IMR-90 (cell line): ENCODE measurements at regions not wholly inside any gene's neighbourhood (a gene's known extent, or its start where the extent isn't known, plus 50 kb on each side); places are given as distances from the start of the nearest gene placed in this dataset.

Experiments
- ATAC-seq: fragments of 200-7000 bp; cut with Tn5 transposase; 2 replicates; pipeline ENCODE4 v1.9.1; 2020; ENCODE audit warnings: low read depth, mild to moderate bottlenecking, moderate library complexity
- BruUV-seq: library from RNA; stranded (reverse); fragments of 400-500 nt; replicated peaks from 2 replicates; lab custom pipeline; 2021; lab: Mats Ljungman, UMichigan
- CTCF ChIA-PET: fragments of 300-600 bp; formaldehyde crosslinking; extraction: SDS; loops from one replicate; lab custom pipeline; 2021; ENCODE audit warnings: antibody characterized with exemption; lab: Yijun Ruan, JAX
- POLR2A ChIA-PET: fragments of 300-600 bp; sonication (Branson Sonifier 250); formaldehyde crosslinking; loops from one replicate; lab custom pipeline; 2022; ENCODE audit warnings: antibody characterized with exemption; ENCODE audit not compliant: unreplicated experiment; lab: Charles Lee
- DNase-seq: peaks from one replicate; pipeline ENCODE4 v3.0.0; 2013
- H2AFZ ChIP-seq: replicated peaks from 2 replicates; pipeline ENCODE3; 2013; ENCODE audit warnings: low read length, mild to moderate bottlenecking; ENCODE audit not compliant: poor library complexity
- H2AK5ac ChIP-seq: 2 replicates; pipeline ENCODE4 v1.6.1; 2013; ENCODE audit warnings: low read depth, low read length, inconsistent platforms
- H2AK9ac ChIP-seq: replicated peaks from 2 replicates; pipeline ENCODE3; 2013; ENCODE audit warnings: mild to moderate bottlenecking, low read depth, low read length, moderate library complexity; ENCODE audit not compliant: poor library complexity
- H2BK120ac ChIP-seq: 2 replicates; pipeline ENCODE4 v1.6.1; 2013; ENCODE audit warnings: low read depth, low read length, inconsistent platforms
- H2BK15ac ChIP-seq: 3 replicates; pipeline ENCODE4 v1.6.1; 2013; ENCODE audit warnings: low read depth, low read length, inconsistent platforms
- H2BK20ac ChIP-seq: 2 replicates; pipeline ENCODE4 v1.6.1; 2013; ENCODE audit warnings: low read depth, mild to moderate bottlenecking, inconsistent platforms, low read length, moderate library complexity
- H2BK5ac ChIP-seq: 2 replicates; pipeline ENCODE4 v1.6.1; 2013; ENCODE audit warnings: mild to moderate bottlenecking, low read depth, low read length, inconsistent platforms; ENCODE audit not compliant: poor library complexity, severe bottlenecking
- H3K14ac ChIP-seq: replicated peaks from 2 replicates; pipeline ENCODE4 v1.6.1; 2013; ENCODE audit warnings: low read depth, low read length, inconsistent platforms
- H3K18ac ChIP-seq: 2 replicates; pipeline ENCODE4 v1.6.1; 2013; ENCODE audit warnings: low read depth, low read length, control low read depth
- H3K23ac ChIP-seq: 2 replicates; pipeline ENCODE4 v1.6.1; 2013; ENCODE audit warnings: low read depth, low read length, inconsistent platforms
- H3K27ac ChIP-seq: 2 replicates; pipeline ENCODE4 v1.5.1; 2013; ENCODE audit warnings: mild to moderate bottlenecking, control low read depth, low read length; ENCODE audit not compliant: insufficient read depth
- H3K27me3 ChIP-seq: 2 replicates; pipeline ENCODE4 v1.6.1; 2013; ENCODE audit warnings: low read length; ENCODE audit not compliant: control insufficient read depth, insufficient read depth
- H3K36me3 ChIP-seq: 2 replicates; pipeline ENCODE4 v1.6.1; 2013; ENCODE audit warnings: low read length, mixed read lengths; ENCODE audit not compliant: control insufficient read depth, insufficient read depth
- H3K4ac ChIP-seq: 2 replicates; pipeline ENCODE4 v1.6.1; 2013; ENCODE audit warnings: low read depth, low read length, inconsistent platforms
- H3K4me1 ChIP-seq: 2 replicates; pipeline ENCODE4 v1.6.1; 2013; ENCODE audit warnings: low read length, mixed read lengths; ENCODE audit not compliant: control insufficient read depth, insufficient read depth
- H3K4me2 ChIP-seq: 2 replicates; pipeline ENCODE4 v1.6.1; 2013; ENCODE audit warnings: low read depth, mild to moderate bottlenecking, control low read depth, low read length, moderate library complexity
- H3K4me3 ChIP-seq: 2 replicates; pipeline ENCODE4 v1.5.1; 2013; ENCODE audit warnings: low read depth, mild to moderate bottlenecking, control low read depth, low read length, moderate library complexity; ENCODE audit not compliant: insufficient read depth
- H3K56ac ChIP-seq: 2 replicates; pipeline ENCODE4 v1.6.1; 2013; ENCODE audit warnings: low read length, inconsistent platforms; ENCODE audit not compliant: insufficient read depth; ENCODE audit errors: extremely low read depth
- H3K79me1 ChIP-seq, 2 experiments: 2 replicates each; pipeline ENCODE4 v1.6.1; 2013; ENCODE audit warnings: low read length in 2 of 2, inconsistent platforms in 1 of 2, low read depth in 1 of 2
- H3K9ac ChIP-seq: 2 replicates; pipeline ENCODE4 v1.6.1; 2013; ENCODE audit warnings: low read depth, low read length, control low read depth
- H3K9me1 ChIP-seq: 2 replicates; pipeline ENCODE4 v1.6.1; 2013; ENCODE audit warnings: low read length, inconsistent platforms; ENCODE audit not compliant: insufficient read depth
- H3K9me3 ChIP-seq: 2 replicates; pipeline ENCODE4 v1.6.1; 2013; ENCODE audit warnings: low read length; ENCODE audit not compliant: control insufficient read depth, insufficient read depth
- H4K20me1 ChIP-seq: 2 replicates; pipeline ENCODE4 v1.6.1; 2013; ENCODE audit warnings: low read length, inconsistent platforms; ENCODE audit not compliant: insufficient read depth
- H4K5ac ChIP-seq: 2 replicates; pipeline ENCODE4 v1.6.1; 2013; ENCODE audit warnings: mild to moderate bottlenecking, low read depth, low read length, control low read depth
- H4K8ac ChIP-seq, 2 experiments: 2 replicates each; pipeline ENCODE4 v1.6.1; 2013; ENCODE audit warnings: low read depth in 2 of 2, low read length in 2 of 2, control low read depth in 1 of 2, inconsistent platforms in 1 of 2
- H4K91ac ChIP-seq: 2 replicates; pipeline ENCODE4 v1.6.1; 2013; ENCODE audit warnings: low read depth, low read length, inconsistent platforms; ENCODE audit not compliant: insufficient read depth
- BHLHE40 ChIP-seq: fragments of 150-350 bp; IDR thresholded peaks from 2 replicates; pipeline ENCODE4 v1.6.1; 2016; ENCODE audit warnings: mild to moderate bottlenecking, low read depth, low read length
- CHD1 ChIP-seq: IDR thresholded peaks from 2 replicates; pipeline ENCODE4 v1.6.1; 2012; ENCODE audit warnings: low read depth, low read length, improper control_type of control experiment
- ELK1 ChIP-seq: fragments of 150-350 bp; IDR thresholded peaks from 2 replicates; pipeline ENCODE4 v1.6.1; 2016; ENCODE audit warnings: low read depth, mild to moderate bottlenecking, low read length, moderate library complexity, borderline replicate concordance
- FOS ChIP-seq: fragments of 150-350 bp; IDR thresholded peaks from 2 replicates; pipeline ENCODE4 v1.6.1; 2016; ENCODE audit warnings: low read depth, low read length
- MAFK ChIP-seq: IDR thresholded peaks from 2 replicates; pipeline ENCODE4 v1.6.1; 2012; ENCODE audit warnings: low read depth, low read length, improper control_type of control experiment
- MXI1 ChIP-seq: IDR thresholded peaks from 2 replicates; pipeline ENCODE4 v1.6.1; 2012; ENCODE audit warnings: low read depth, mild to moderate bottlenecking, low read length, moderate library complexity, borderline replicate concordance
- USF2 ChIP-seq: fragments of 150-350 bp; IDR thresholded peaks from 2 replicates; pipeline ENCODE4 v1.6.1; 2017; ENCODE audit warnings: mild to moderate bottlenecking, antibody characterized with exemption, low read length, low read depth
- WGBS, 2 experiments: methylation state at CpG; one replicate each; pipeline versions ENCODE4 v1.1.5 to v1.1.7; 2013; ENCODE audit warnings: missing lambda C conversion rate in 2 of 2; ENCODE audit not compliant: insufficient read length in 1 of 2; ENCODE audit errors: extremely low coverage in 2 of 2; 5-methylcytosine and 5-hydroxymethylcytosine counted together
- dilution Hi-C: fragments of 300-500 bp; cut with HindIII; formaldehyde crosslinking; loops from one replicate; pipeline ENCODE4 v1.14.3; 2018; ENCODE audit warnings: low sequenced_read_pairs; ENCODE audit not compliant: unreplicated experiment
- in situ Hi-C: fragments of 300-500 bp; cut with MboI; formaldehyde crosslinking; loops from 3 replicates; pipeline ENCODE4 v1.14.3; 2019; ENCODE audit warnings: low sequenced_read_pairs, inconsistent platforms, mixed read lengths
- intact Hi-C: fragments of 100-400 bp; cut with micrococcal nuclease; formaldehyde crosslinking; loops from 2 replicates; pipeline ENCODE4 v1.10.0; 2022

GRCh38 chr21:18117176-18117575 lies 127.5 kb upstream of the CHODL start:
- H2BK120ac ChIP-seq = no peak overlapping the region
- H4K91ac ChIP-seq = no peak overlapping the region
- no peak overlapping the region for H3K9ac ChIP-seq
- DNase-seq (no peak), ATAC-seq (no peak)
- TF ChIP-seq BHLHE40 = no peak
- no peak for TF ChIP-seq MAFK
- no peak for TF ChIP-seq MXI1
- TF ChIP-seq ELK1 = no peak
- no peak for TF ChIP-seq USF2
- TF ChIP-seq FOS = no peak
- TF ChIP-seq CHD1 = no peak
- no peaks in the 10 kb centered on the region for H3K27me3 ChIP-seq
- no peak overlapping the region for H2AK9ac ChIP-seq
- intact Hi-C loops = no loop called here
- no peak overlapping the region for H2AFZ ChIP-seq
- no peaks in the 10 kb centered on the region for H3K36me3 ChIP-seq
- H3K56ac ChIP-seq = no peak overlapping the region
- H2BK15ac ChIP-seq = no peak overlapping the region
- dilution Hi-C loops = no loop called here
- H3K9me3 ChIP-seq = peaks cover 12% of the 10 kb centered on the region
- no peak overlapping the region for H3K23ac ChIP-seq
- no peaks in the 10 kb centered on the region for H3K79me1 ChIP-seq
- WGBS, 2 experiments = no CpG with 5 or more reads among the region's 1 CpG
- H3K4me1 ChIP-seq = no peaks in the 10 kb centered on the region
- no peak overlapping the region for H2BK20ac ChIP-seq
- no peaks in the 10 kb centered on the region for H3K9me1 ChIP-seq
- no peak overlapping the region for H4K5ac ChIP-seq
- no peak overlapping the region for H3K4me2 ChIP-seq
- no peak overlapping the region for H3K14ac ChIP-seq
- H3K4me3 ChIP-seq = no peak overlapping the region
- no peak overlapping the region for H3K27ac ChIP-seq
- H4K8ac ChIP-seq = no peak overlapping the region
- no peak overlapping the region for H3K4ac ChIP-seq
- H3K18ac ChIP-seq = no peak overlapping the region
- BruUV-seq = no TSS peak
- H4K20me1 ChIP-seq = no peaks in the 10 kb centered on the region
- H2AK5ac ChIP-seq = no peak overlapping the region
- ChIA-PET CTCF (no interaction called here), POLR2A (no interaction called here)
- no peak overlapping the region for H2BK5ac ChIP-seq
- in situ Hi-C loops = no loop called here
